ENCODE measurements at regions not wholly inside any gene's neighbourhood (a gene's known extent, or its start where the extent isn't known, plus 50 kb on each side); places are given as distances from the start of the nearest gene placed in this dataset.

GRCh38 chr5:57033103-57033502 lies 81.2 kb upstream of the MIER3 start (continued):
- no peak for TF ChIP-seq ZBTB2 (IDR thresholded peaks at IDR 0.05)

- intact Hi-C loops (cut with micrococcal nuclease) (no loop called here), in situ Hi-C loops (cut with MboI) (no loop called here)
- no peak for DNase-seq (ENCODE audit: extremely low read depth in 1 of 4, low spot score in 3 of 4)
- Histone ChIP-seq H3K4me3 (no peak overlapping the region), H3K27me3 (ENCODE audit: control insufficient read depth in 2 of 2, insufficient read depth in 2 of 2, low read length in 2 of 2) (peaks cover 0 to 4% of the 10 kb centered on the region in 2 experiments; a peak in 2 of 5 replicates), H3K4me1 (replicated peaks in 1 of 2; ENCODE audit: control insufficient read depth in 2 of 2, insufficient read depth in 2 of 2, low read length in 2 of 2) (no peaks in the 10 kb centered on the region), H3K4me2 (ENCODE audit: insufficient read depth, low read length) (no peak overlapping the region), H2AFZ (ENCODE audit: low read depth, low read length) (no peak overlapping the region), H3K27ac (ENCODE audit: extremely low read depth, low read depth, low read length) (no peak overlapping the region), H3K9ac (ENCODE audit: insufficient read depth in 1 of 2, low read depth in 2 of 2, low read length in 2 of 2) (no peak overlapping the region), H4K20me1 (replicated peaks; ENCODE audit: control insufficient read depth, insufficient read depth, low read length) (no peaks in the 10 kb centered on the region), H3K79me2 (ENCODE audit: control insufficient read depth, insufficient read depth, low read length) (no peaks in the 10 kb centered on the region), H3K9me3 (replicated peaks; ENCODE audit: control insufficient read depth, insufficient read depth, low read depth, low read length) (no peaks in the 10 kb centered on the region), H3K36me3 (ENCODE audit: control insufficient read depth, insufficient read depth, low read length) (no peaks in the 10 kb centered on the region), H3K9me1 (ENCODE audit: control insufficient read depth, insufficient read depth, low read length) (no peaks in the 10 kb centered on the region)
- 0% methylated on average over 2 of the region's 2 CpGs for WGBS (ENCODE audit: insufficient coverage, low coverage, missing lambda C conversion rate)
- no TSS peak for BruUV-seq (replicated peaks)
- TF ChIP-seq TAF7 (tag; IDR thresholded peaks at IDR 0.05) (no peak), GATAD2A (IDR thresholded peaks at IDR 0.05) (no peak), SOX6 (IDR thresholded peaks at IDR 0.05) (no peak), BCL6 (CRISPR knock-in tag; IDR thresholded peaks at IDR 0.05) (no peak), BCOR (IDR thresholded peaks at IDR 0.05) (no peak), ZNF57 (CRISPR knock-in tag; IDR thresholded peaks at IDR 0.05) (no peak), POLR2H (tag; IDR thresholded peaks at IDR 0.05; ENCODE audit: low read depth) (no peak), SMARCE1 (IDR thresholded peaks at IDR 0.05) (no peak), ZNF740 (CRISPR knock-in tag; IDR thresholded peaks at IDR 0.05) (no peak), ZNF740 (tag; IDR thresholded peaks at IDR 0.05) (no peak), MEF2D (tag; conservative IDR thresholded peaks at IDR 0.05; ENCODE audit: low read depth) (no peak), RFX1 (IDR thresholded peaks at IDR 0.05) (no peak), CTCF (IDR thresholded peaks at IDR 0.05 in 2 of 3, conservative IDR thresholded peaks at IDR 0.05 in 1 of 3; ENCODE audit: insufficient read depth in 2 of 3, low read depth in 1 of 3, low read length in 3 of 3) (no peak), TAF9B (IDR thresholded peaks at IDR 0.05; ENCODE audit: partially characterized antibody) (no peak), RNF2 (IDR thresholded peaks at IDR 0.05) (no peak), PCBP2 (IDR thresholded peaks at IDR 0.05; ENCODE audit: low read depth, low read length, poor library complexity, severe bottlenecking) (no peak), MAFF (IDR thresholded peaks at IDR 0.05; ENCODE audit: low read length) (no peak), KLF1 (tag; IDR thresholded peaks at IDR 0.05) (no peak)
- POLR2A ChIA-PET = no interaction called here
- FAIRE-seq = no peak
- no peak for ATAC-seq
- CTCF ChIA-PET (ENCODE audit: low intra/inter-chr PET ratio) = no interaction called here
These were observed 81.6 kb upstream of the MIER3 start for GRCh38 chr5:57033503-57033902.
